Common myeloid progenitor, CD34-positive (primary cell): ENCODE measurements at regions not wholly inside any gene's neighbourhood (a gene's known extent, or its start where the extent isn't known, plus 50 kb on each side); places are given as distances from the start of the nearest gene placed in this dataset.
"Not testable (repeated sequence)": the region's sequence is repeated elsewhere in the genome, so short reads cannot be mapped to it uniquely, and the experiment has no call there.

Source experiments
- CTCF ChIA-PET: fragments of 350-600 bp; sonication (Branson Sonifier 250); formaldehyde crosslinking; loops from one replicate; lab custom pipeline; 2021; ENCODE audit warnings: antibody characterized with exemption; lab: Charles Lee
- POLR2A ChIA-PET: fragments of 350-600 bp; sonication (Branson Sonifier 250); formaldehyde crosslinking; loops from one replicate; lab custom pipeline; 2021; ENCODE audit warnings: antibody characterized with exemption; lab: Charles Lee
- DNase-seq, 3 donors: peaks; one replicate each; pipeline versions ENCODE4 v3.0.0 to v3.0.0-alpha.2; 2013
- H3K27ac ChIP-seq, 2 experiments: 1 replicate in 1 of 2; 2 replicates in 1 of 2; pipeline ENCODE4 v1.7.0; 2013; ENCODE audit warnings: inconsistent platforms in 2 of 2, low read length in 2 of 2, mild to moderate bottlenecking in 2 of 2, low read depth in 1 of 2, moderate library complexity in 1 of 2; ENCODE audit not compliant: severe bottlenecking in 2 of 2, insufficient read depth in 1 of 2, poor library complexity in 1 of 2
- H3K27me3 ChIP-seq, 5 experiments: replicated peaks in 2 of 5; 1 replicate in 3 of 5; 2 replicates in 2 of 5; pipeline versions ENCODE4 v1.6.1 to v1.7.0; 2013; ENCODE audit warnings: low read length in 4 of 5, mild to moderate bottlenecking in 2 of 5, moderate library complexity in 2 of 5, inconsistent platforms in 1 of 5; ENCODE audit not compliant: insufficient read depth in 5 of 5, control insufficient read depth in 4 of 5
- H3K36me3 ChIP-seq, 4 experiments: 1 replicate in 2 of 4; 2 replicates in 2 of 4; pipeline versions ENCODE4 v1.6.1 to v1.7.0; 2013; ENCODE audit warnings: low read length in 3 of 4, control low read depth in 1 of 4, mild to moderate bottlenecking in 1 of 4; ENCODE audit not compliant: control insufficient read depth in 4 of 4, insufficient read depth in 4 of 4
- H3K4me1 ChIP-seq, 4 experiments: 1 replicate in 3 of 4; 2 replicates in 1 of 4; pipeline versions ENCODE4 v1.6.1 to v1.7.1; 2013; ENCODE audit warnings: low read length in 3 of 4, mild to moderate bottlenecking in 3 of 4, control low read depth in 1 of 4, inconsistent platforms in 1 of 4, moderate library complexity in 1 of 4; ENCODE audit not compliant: control insufficient read depth in 4 of 4, insufficient read depth in 4 of 4; ENCODE audit errors: control extremely low read depth in 1 of 4
- H3K4me3 ChIP-seq, 7 experiments: 1 replicate in 4 of 7; 2 replicates in 3 of 7; pipeline versions ENCODE4 v1.5.1 to v1.7.0; 2013; ENCODE audit warnings: mild to moderate bottlenecking in 7 of 7, low read length in 6 of 7, moderate library complexity in 6 of 7, inconsistent platforms in 2 of 7, low read depth in 2 of 7, control low read depth in 1 of 7; ENCODE audit not compliant: insufficient read depth in 4 of 7, control insufficient read depth in 1 of 7; ENCODE audit errors: extremely low read depth in 1 of 7
- H3K9me3 ChIP-seq, 5 experiments: 1 replicate in 4 of 5; 2 replicates in 1 of 5; pipeline versions ENCODE4 v1.6.1 to v1.7.1; 2013; ENCODE audit warnings: low read length in 4 of 5, mild to moderate bottlenecking in 2 of 5, inconsistent platforms in 1 of 5, low read depth in 1 of 5, moderate library complexity in 1 of 5; ENCODE audit not compliant: control insufficient read depth in 4 of 5, insufficient read depth in 2 of 5; ENCODE audit errors: control extremely low read depth in 1 of 5
- WGBS: methylation state at CpG from one replicate; pipeline ENCODE4 v1.1.5; 2013; ENCODE audit not compliant: insufficient coverage; 5-methylcytosine and 5-hydroxymethylcytosine counted together

DNA sequence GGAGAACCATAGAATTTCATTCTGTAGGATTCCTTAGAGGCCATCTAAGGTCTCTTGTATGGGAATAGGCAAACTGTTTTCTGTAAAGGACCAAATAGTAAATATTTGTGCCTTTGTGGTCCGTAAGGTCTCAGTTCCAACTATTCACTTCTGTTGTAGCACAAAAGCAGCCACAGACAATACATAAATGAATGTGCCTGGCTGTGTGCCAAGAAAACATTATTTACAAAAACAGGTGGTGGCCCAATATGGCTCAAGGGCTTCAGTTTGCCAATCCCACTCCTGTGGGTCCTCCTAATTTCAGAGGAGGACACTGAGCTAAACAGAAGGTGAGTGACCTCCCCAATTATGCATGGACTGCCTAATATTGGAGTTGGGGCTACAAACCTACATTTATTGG is 67.6 kb upstream of the EDEM3 start:
- Histone ChIP-seq H3K27me3 (no peaks in the 10 kb centered on the region), H3K36me3 (peaks cover 7 to 44% (median 18%) of the 10 kb centered on the region in 4 experiments), H3K4me1 (peaks cover 9 to 33% (median 19%) of the 10 kb centered on the region in 4 experiments), H3K9me3 (no peaks in the 10 kb centered on the region), H3K4me3 (no peak overlapping the region), H3K27ac (no peak overlapping the region)
- ChIA-PET CTCF (interaction anchor here (1.0 to 2.7 kb wide), 4 partner anchors 160 to 348 kb away, joined by 3 to 8 read pairs (median 4); no protein-coding TSS in a partner anchor), POLR2A (no interaction called here)
- no peak for DNase-seq
- WGBS = no CpG with 5 or more reads among the region's 1 CpG

DNA sequence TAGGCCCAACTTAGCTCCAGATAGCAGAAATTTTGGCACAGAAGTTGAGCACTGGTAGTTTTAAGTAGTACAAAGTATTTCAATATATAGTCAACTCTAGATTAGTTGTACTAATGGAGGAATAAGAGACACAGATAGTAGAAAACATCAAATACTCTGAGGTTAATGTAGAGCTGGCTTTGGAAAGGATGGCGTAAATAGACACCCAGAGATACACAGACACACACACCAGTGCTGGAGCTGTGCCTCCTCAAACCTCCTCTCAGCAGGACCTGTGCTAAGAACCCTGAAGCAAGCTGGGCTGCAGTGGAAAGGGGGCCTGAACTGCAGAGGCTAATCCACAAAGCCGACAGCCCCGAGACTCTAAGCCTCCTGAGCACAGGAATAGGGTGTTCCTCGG is 67.0 kb upstream of the EDEM3 start:
- WGBS = 100% methylated on average over 4 of the region's 4 CpGs
- Histone ChIP-seq H3K36me3 (peaks cover 7 to 44% (median 19%) of the 10 kb centered on the region in 4 experiments), H3K27me3 (no peaks in the 10 kb centered on the region), H3K4me3 (no peak overlapping the region), H3K4me1 (peaks cover 9 to 33% (median 19%) of the 10 kb centered on the region in 4 experiments), H3K27ac (no peak overlapping the region), H3K9me3 (no peaks in the 10 kb centered on the region)
- ChIA-PET CTCF (interaction anchor here (1.3 to 2.7 kb wide), 4 partner anchors 150 to 349 kb away, joined by 3 to 8 read pairs (median 5); no protein-coding TSS in a partner anchor), POLR2A (interaction anchor here (0.7 kb wide), 1 partner anchor 1189 kb away, joined by 3 read pairs; no protein-coding TSS in a partner anchor)
- DNase-seq = no peak

DNA sequence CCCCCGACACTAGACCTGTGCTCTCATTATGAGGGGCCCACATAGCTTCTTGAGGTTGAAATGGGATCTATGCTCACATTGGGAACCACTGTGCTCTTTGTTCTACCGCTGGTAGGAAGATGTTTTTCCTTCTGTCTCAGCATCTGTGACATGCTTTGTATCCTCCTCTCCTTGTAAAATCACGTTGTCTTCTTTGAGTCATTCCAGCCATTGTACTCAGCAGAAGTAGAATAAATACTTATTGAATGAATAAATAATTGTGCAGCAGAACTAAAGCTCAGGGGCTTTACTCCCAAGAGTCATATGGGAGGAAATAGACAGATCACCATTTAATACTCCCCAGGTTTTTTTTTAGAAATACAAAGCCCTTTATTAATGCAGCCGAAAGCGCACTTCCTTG is 66.3 kb upstream of the EDEM3 start:
- Histone ChIP-seq H3K9me3 (no peaks in the 10 kb centered on the region), H3K27ac (no peak overlapping the region), H3K4me3 (no peak overlapping the region), H3K27me3 (no peaks in the 10 kb centered on the region), H3K36me3 (peaks cover 7 to 47% (median 21%) of the 10 kb centered on the region in 4 experiments), H3K4me1 (peaks cover 9 to 29% (median 17%) of the 10 kb centered on the region in 4 experiments)
- no peak for DNase-seq
- ChIA-PET CTCF (interaction anchor here (1.0 to 2.7 kb wide), 5 partner anchors 29 to 349 kb away, joined by 3 to 8 read pairs (median 5); no protein-coding TSS in a partner anchor), POLR2A (interaction anchor here (0.7 kb wide), 1 partner anchor 1188 kb away, joined by 3 read pairs; no protein-coding TSS in a partner anchor)
- 100% methylated on average over 2 of the region's 5 CpGs for WGBS

DNA sequence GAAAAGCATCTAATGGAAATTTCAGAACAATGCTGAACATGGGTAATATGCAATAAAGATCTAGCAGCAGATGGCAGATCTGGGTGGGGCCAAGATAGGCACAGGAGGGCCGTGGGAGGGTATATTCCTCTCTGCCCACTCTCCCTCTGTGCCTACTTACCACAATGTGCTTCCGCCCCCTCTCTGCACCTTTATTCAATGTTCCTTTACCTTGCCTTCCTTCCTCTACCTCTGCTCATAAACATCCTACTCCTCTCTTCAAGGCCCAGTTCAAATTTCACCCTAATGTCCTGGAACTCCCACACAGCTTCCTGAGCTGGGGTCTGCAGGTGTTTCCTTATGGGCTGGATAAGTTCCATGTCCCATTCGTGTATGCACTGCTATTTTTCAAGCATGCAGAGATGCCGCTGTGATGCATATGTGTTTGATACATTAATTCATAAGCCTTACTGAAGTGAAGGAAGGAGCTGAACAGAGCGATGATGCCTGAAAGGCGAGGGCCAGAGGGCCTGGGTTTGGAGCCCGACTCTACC is 65.6 kb upstream of the EDEM3 start:
- Histone ChIP-seq H3K4me1 (peaks cover 7 to 22% (median 13%) of the 10 kb centered on the region in 4 experiments), H3K9me3 (no peaks in the 10 kb centered on the region), H3K36me3 (peaks cover 7 to 47% (median 23%) of the 10 kb centered on the region in 4 experiments), H3K27ac (no peak overlapping the region), H3K27me3 (no peaks in the 10 kb centered on the region), H3K4me3 (no peak overlapping the region)
- DNase-seq = peak in 2 of 3 donors; percentile 28 to 46
- 87% methylated on average over 6 of the region's 7 CpGs for WGBS
- ChIA-PET CTCF (interaction anchor here (1.0 to 2.7 kb wide), 5 partner anchors 28 to 350 kb away, joined by 3 to 8 read pairs (median 5); no protein-coding TSS in a partner anchor), POLR2A (no interaction called here)

DNA sequence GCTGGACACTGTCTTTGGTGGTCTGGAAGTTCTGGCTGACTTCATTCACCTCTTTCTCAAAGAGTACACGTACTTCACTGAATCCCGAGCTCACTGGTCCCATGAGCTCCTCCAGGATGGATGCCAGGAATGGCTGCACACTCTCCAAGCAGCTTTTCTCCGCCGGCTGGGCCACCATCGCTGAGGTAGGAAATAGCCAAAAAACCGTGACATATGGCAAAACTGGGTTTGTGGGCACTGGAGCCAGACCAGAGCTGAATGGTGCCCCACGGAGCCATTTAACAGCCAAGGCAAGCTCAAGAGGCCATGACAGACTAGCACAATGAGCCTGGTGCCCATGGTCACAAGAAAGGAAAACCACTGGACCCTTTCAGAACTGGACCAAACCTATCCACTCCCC is 64.0 kb upstream of the EDEM3 start:
- DNase-seq = no peak
- 98% methylated on average over 7 of the region's 7 CpGs for WGBS

DNA sequence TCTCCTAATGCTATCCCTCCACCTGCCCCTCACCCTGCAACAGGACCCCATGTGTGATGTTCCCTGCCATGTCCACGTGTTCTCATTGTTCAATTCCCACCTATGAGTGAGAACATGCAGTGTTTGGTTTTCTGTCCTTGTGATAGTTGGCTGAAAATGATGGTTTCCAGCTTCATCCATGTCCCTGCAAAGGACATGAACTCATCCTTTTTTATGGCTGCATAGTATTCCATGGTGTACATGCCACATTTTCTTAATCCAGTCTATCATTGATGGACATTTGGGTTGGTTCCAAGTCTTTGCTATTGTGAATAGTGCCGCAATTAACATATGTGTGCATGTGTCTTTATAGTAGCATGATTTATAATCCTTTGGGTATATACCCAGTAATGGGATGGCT is 62.3 kb upstream of the EDEM3 start:
- H3K27me3 ChIP-seq, H3K4me1 ChIP-seq, H3K27ac ChIP-seq, POLR2A ChIA-PET, DNase-seq, H3K4me3 ChIP-seq, H3K9me3 ChIP-seq: not testable (repeated sequence)
- WGBS = no CpG with 5 or more reads among the region's 2 CpGs
- peaks cover 0 to 31% (median 17%) of the 10 kb centered on the region in 4 experiments for H3K36me3 ChIP-seq
- CTCF ChIA-PET = interaction anchor here (1.0 to 2.1 kb wide), 2 partner anchors 11 to 353 kb away, joined by 3 to 6 read pairs; no protein-coding TSS in a partner anchor

More for the DNA sequence above, 64.0 kb upstream of the EDEM3 start:
- Histone ChIP-seq H3K36me3 (peaks cover 7 to 45% (median 24%) of the 10 kb centered on the region in 4 experiments), H3K4me1 (peaks cover 0 to 10% (median 5%) of the 10 kb centered on the region in 4 experiments), H3K27me3 (no peaks in the 10 kb centered on the region), H3K27ac (no peak overlapping the region), H3K9me3 (peaks cover 0 to 3% (median 2%) of the 10 kb centered on the region in 5 experiments), H3K4me3 (no peak overlapping the region)
- ChIA-PET POLR2A (no interaction called here), CTCF (interaction anchor here (1.4 to 2.1 kb wide), 3 partner anchors 9 to 352 kb away, joined by 4 to 6 read pairs (median 4); no protein-coding TSS in a partner anchor)
